Esophagus squamous epithelium (tissue), 5 donors: ENCODE measurements at regions not wholly inside any gene's neighbourhood (a gene's known extent, or its start where the extent isn't known, plus 50 kb on each side); places are given as distances from the start of the nearest gene placed in this dataset.

Source experiments
- DNase-seq: peaks from one replicate; lab custom pipeline; 2025; lab: John Stamatoyannopoulos, UW
- H3K27ac ChIP-seq, 4 donors: fragments of 200-600 bp; sonication (generic); one replicate each; pipeline ENCODE4 v1.5.1; 2016 to 2019; ENCODE audit warnings: mild to moderate bottlenecking in 1 of 4
- H3K27me3 ChIP-seq, 4 donors: fragments of 200-600 bp; sonication (generic); 1 replicate in 3 of 4; 2 replicates in 1 of 4; pipeline versions ENCODE4 v1.5.1 to v1.6.0; 2017 to 2021; ENCODE audit warnings: antibody characterized with exemption in 1 of 4
- H3K36me3 ChIP-seq, 3 donors: fragments of 200-600 bp; sonication (generic); one replicate each; pipeline ENCODE4 v1.5.1; 2016 to 2019
- H3K4me1 ChIP-seq, 3 donors: fragments of 200-600 bp; sonication (generic); one replicate each; pipeline ENCODE4 v1.5.1; 2017 to 2019
- H3K4me3 ChIP-seq, 4 donors: fragments of 200-600 bp; sonication (generic); 1 replicate in 3 of 4; 2 replicates in 1 of 4; pipeline ENCODE4 v1.5.1; 2016 to 2019; ENCODE audit warnings: mild to moderate bottlenecking in 2 of 4, moderate library complexity in 1 of 4
- H3K9me3 ChIP-seq, 3 donors: fragments of 200-600 bp; sonication (generic); one replicate each; pipeline ENCODE4 v1.5.1; 2016 to 2019
- POLR2A ChIP-seq, 4 donors: fragments of 450-650 bp; IDR thresholded peaks; one replicate each; pipeline ENCODE4 v1.6.1; 2017; ENCODE audit warnings: antibody characterized with exemption in 4 of 4, mild to moderate bottlenecking in 4 of 4, moderate library complexity in 3 of 4
- WGBS, 2 donors: methylation state at CpG; one replicate each; pipeline ENCODE4 v1.1.5; 2018; 5-methylcytosine and 5-hydroxymethylcytosine counted together
- intact Hi-C: fragments of 100-400 bp; cut with DNase I; formaldehyde crosslinking; loops from one replicate; pipeline ENCODE4 v1.15.0; 2022
- TF ChIP-seq, protein P1 (sequence below), 6 experiments: fragments of 450-650 bp in 4 of 6; fragments of 200-600 bp in 2 of 6; sonication (generic) in 2 of 6; IDR thresholded peaks; one replicate each; pipeline ENCODE4 v1.5.1; 2016 to 2019; ENCODE audit warnings: antibody characterized with exemption in 6 of 6, mild to moderate bottlenecking in 4 of 6, moderate library complexity in 4 of 6
- donor health status: DM: yes; HTN: yes; CAD: no.

GRCh38 chr3:145133281-145133680 lies 1027.7 kb downstream of the PLOD2 start:
- H3K27ac ChIP-seq: no peak overlapping the region
- no peaks in the 10 kb centered on the region for H3K36me3 ChIP-seq
- no peak overlapping the region for H3K4me3 ChIP-seq
- no peaks in the 10 kb centered on the region for H3K9me3 ChIP-seq
- intact Hi-C loops: no loop called here
- no peak for DNase-seq
- TF ChIP-seq, protein P1, sequence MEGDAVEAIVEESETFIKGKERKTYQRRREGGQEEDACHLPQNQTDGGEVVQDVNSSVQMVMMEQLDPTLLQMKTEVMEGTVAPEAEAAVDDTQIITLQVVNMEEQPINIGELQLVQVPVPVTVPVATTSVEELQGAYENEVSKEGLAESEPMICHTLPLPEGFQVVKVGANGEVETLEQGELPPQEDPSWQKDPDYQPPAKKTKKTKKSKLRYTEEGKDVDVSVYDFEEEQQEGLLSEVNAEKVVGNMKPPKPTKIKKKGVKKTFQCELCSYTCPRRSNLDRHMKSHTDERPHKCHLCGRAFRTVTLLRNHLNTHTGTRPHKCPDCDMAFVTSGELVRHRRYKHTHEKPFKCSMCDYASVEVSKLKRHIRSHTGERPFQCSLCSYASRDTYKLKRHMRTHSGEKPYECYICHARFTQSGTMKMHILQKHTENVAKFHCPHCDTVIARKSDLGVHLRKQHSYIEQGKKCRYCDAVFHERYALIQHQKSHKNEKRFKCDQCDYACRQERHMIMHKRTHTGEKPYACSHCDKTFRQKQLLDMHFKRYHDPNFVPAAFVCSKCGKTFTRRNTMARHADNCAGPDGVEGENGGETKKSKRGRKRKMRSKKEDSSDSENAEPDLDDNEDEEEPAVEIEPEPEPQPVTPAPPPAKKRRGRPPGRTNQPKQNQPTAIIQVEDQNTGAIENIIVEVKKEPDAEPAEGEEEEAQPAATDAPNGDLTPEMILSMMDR (IDR thresholded peaks at IDR 0.05): no peak
- no peak for TF ChIP-seq POLR2A (IDR thresholded peaks at IDR 0.05)
- no peaks in the 10 kb centered on the region for H3K4me1 ChIP-seq
- H3K27me3 ChIP-seq: no peaks in the 10 kb centered on the region
- 77 to 81% methylated on average over 2 of the region's 2 CpGs for WGBS, 2 donors

DNA sequence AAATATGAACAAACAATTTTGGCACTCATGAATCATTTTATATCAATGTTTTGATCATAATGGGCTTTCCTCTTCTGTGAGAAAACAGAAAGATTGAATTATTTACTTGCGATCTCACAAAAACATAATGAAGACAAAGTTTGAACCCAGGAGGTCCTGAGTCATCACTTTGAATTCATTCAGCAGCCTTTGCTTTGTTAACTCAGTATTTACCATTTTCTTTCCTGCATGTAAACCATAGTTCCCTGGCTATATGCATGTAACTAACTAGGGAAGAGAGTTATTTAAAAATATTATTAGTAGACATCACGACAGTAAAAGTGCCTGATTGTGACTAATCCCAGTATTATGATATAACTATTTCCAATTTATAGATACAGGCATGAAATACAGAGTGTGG lies 1026.2 kb downstream of the PLOD2 start:
- H3K36me3 ChIP-seq: no peaks in the 10 kb centered on the region
- no peak for TF ChIP-seq POLR2A (IDR thresholded peaks at IDR 0.05)
- TF ChIP-seq, protein P1 (IDR thresholded peaks at IDR 0.05): no peak
- no peaks in the 10 kb centered on the region for H3K27me3 ChIP-seq
- no peaks in the 10 kb centered on the region for H3K4me1 ChIP-seq
- no peak for DNase-seq
- intact Hi-C loops: no loop called here
- no peaks in the 10 kb centered on the region for H3K9me3 ChIP-seq
- no peak overlapping the region for H3K4me3 ChIP-seq
- no peak overlapping the region for H3K27ac ChIP-seq
- 70 to 83% methylated on average over 2 of the region's 2 CpGs for WGBS, 2 donors

DNA sequence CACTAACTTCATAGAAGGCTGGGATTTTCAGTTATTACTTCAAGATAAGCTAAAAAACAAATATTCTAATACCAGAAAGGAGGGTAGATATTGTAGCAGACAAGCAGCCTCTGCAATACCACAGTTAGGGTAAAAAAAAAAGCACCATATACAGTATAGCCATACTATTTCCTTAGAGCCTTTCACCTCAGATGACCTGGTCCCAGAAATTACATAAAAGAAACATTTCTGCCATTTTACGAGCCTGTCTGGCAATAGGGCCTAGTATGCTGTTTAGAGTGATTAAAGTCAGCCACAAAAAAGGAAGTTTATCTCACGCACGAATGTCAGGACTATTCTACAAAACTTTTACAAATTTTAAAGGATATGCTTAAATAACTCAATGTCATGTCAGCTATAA lies 1016.6 kb downstream of the PLOD2 start:
- whole genome bisulfite sequencing, 2 donors: 69 to 88% methylated on average over 3 of the region's 3 CpGs
- Histone ChIP-seq H3K36me3 (no peaks in the 10 kb centered on the region), H3K27me3 (no peaks in the 10 kb centered on the region), H3K4me3 (no peak overlapping the region), H3K9me3 (no peaks in the 10 kb centered on the region), H3K4me1 (no peaks in the 10 kb centered on the region), H3K27ac (no peak overlapping the region)
- no peak for DNase-seq
- TF ChIP-seq, protein P1 (IDR thresholded peaks at IDR 0.05): no peak
- TF ChIP-seq POLR2A (IDR thresholded peaks at IDR 0.05): no peak
- intact Hi-C loops: no loop called here

GRCh38 chr3:145145461-145145860 lies 1015.5 kb downstream of the PLOD2 start:
- no peak for TF ChIP-seq POLR2A (IDR thresholded peaks at IDR 0.05)
- TF ChIP-seq, protein P1 (IDR thresholded peaks at IDR 0.05): no peak
- DNase-seq: no peak
- no peak overlapping the region for H3K27ac ChIP-seq

GRCh38 chr3:145159640-145160039 lies 1001.3 kb downstream of the PLOD2 start:
- Histone ChIP-seq H3K36me3 (no peaks in the 10 kb centered on the region), H3K4me3 (no peak overlapping the region), H3K9me3 (no peaks in the 10 kb centered on the region), H3K27me3 (no peaks in the 10 kb centered on the region), H3K27ac (no peak overlapping the region), H3K4me1 (no peaks in the 10 kb centered on the region)
- DNase-seq: no peak
- intact Hi-C loops: no loop called here
- TF ChIP-seq, protein P1 (IDR thresholded peaks at IDR 0.05): no peak
- TF ChIP-seq POLR2A (IDR thresholded peaks at IDR 0.05): no peak

More at GRCh38 chr3:145145461-145145860, 1015.5 kb downstream of the PLOD2 start:
- no peaks in the 10 kb centered on the region for H3K27me3 ChIP-seq
- intact Hi-C loops: no loop called here
- H3K36me3 ChIP-seq: no peaks in the 10 kb centered on the region
- no peaks in the 10 kb centered on the region for H3K4me1 ChIP-seq
- no peak overlapping the region for H3K4me3 ChIP-seq
- 29 to 37% methylated on average over 1 of the region's 1 CpG for WGBS, 2 donors
- H3K9me3 ChIP-seq: no peaks in the 10 kb centered on the region
